GM10266 (cell line): ENCODE measurements at regions not wholly inside any gene's neighbourhood (a gene's known extent, or its start where the extent isn't known, plus 50 kb on each side); places are given as distances from the start of the nearest gene placed in this dataset.

Experiments used
- DNase-seq: peaks from one replicate; pipeline ENCODE4 v3.0.0; 2012; ENCODE audit errors: extremely low spot score
- TF ChIP-seq, protein P1 (sequence below): IDR thresholded peaks from 2 replicates; pipeline ENCODE4 v1.5.1; 2012; ENCODE audit warnings: mild to moderate bottlenecking, low read depth; ENCODE audit not compliant: control insufficient read depth, insufficient read depth; ENCODE audit errors: missing control alignments

DNA sequence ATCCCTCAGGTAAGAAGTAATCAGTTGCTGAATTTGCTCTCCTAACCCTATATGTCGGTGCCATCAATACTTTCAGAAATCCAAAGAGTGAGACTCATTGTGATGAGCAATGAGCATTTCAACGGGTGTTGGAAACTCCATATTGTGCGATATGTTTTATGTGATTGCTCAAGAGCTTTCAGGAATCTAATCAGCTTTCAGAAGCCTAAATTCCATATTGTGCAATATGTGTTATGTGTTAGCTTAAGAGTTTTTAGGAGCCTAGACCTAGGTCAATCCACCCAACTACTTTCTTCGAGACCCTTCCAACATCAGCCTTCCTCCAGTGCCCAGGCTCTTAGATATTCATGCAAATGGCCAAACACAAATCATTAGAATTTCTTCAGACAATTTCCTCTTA is 277.3 kb downstream of the DSC3 start:
- TF ChIP-seq, protein P1, sequence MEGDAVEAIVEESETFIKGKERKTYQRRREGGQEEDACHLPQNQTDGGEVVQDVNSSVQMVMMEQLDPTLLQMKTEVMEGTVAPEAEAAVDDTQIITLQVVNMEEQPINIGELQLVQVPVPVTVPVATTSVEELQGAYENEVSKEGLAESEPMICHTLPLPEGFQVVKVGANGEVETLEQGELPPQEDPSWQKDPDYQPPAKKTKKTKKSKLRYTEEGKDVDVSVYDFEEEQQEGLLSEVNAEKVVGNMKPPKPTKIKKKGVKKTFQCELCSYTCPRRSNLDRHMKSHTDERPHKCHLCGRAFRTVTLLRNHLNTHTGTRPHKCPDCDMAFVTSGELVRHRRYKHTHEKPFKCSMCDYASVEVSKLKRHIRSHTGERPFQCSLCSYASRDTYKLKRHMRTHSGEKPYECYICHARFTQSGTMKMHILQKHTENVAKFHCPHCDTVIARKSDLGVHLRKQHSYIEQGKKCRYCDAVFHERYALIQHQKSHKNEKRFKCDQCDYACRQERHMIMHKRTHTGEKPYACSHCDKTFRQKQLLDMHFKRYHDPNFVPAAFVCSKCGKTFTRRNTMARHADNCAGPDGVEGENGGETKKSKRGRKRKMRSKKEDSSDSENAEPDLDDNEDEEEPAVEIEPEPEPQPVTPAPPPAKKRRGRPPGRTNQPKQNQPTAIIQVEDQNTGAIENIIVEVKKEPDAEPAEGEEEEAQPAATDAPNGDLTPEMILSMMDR = no peak
- no peak for DNase-seq

- DNase-seq = no peak
- TF ChIP-seq, protein P1 = no peak
These were observed 278.6 kb downstream of the DSC3 start for GRCh38 chr18:30763902-30764350.

- TF ChIP-seq, protein P1 = no peak
- no peak for DNase-seq
These were observed 287.7 kb downstream of the DSC3 start for GRCh38 chr18:30754846-30755245.

- TF ChIP-seq, protein P1 = no peak
These were observed 294.0 kb downstream of the DSC3 start for GRCh38 chr18:30748541-30748940.

GRCh38 chr18:30746224-30746623 is 296.3 kb downstream of the DSC3 start:
- no peak for DNase-seq
- TF ChIP-seq, protein P1 = no peak

More at GRCh38 chr18:30748541-30748940, 294.0 kb downstream of the DSC3 start:
- no peak for DNase-seq

DNA sequence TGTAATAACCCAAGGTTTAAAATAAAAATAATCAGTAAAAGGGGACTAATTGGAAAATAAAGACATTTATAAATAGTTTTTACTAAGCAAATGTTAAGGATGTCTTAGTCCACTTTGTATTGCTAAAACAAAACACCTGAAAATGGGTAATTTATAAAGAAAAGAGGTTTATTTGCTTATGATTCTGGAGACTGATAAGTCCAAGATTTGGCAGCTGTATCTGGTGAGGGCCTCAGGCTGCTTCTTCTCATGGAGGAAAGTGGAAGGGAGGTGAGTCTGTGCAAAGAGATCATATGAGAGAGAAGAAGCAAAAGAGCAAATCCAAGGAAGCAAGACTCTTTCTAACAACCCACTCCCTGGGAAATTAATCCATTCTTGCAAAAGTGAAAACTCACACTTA is 299.5 kb downstream of the DSC3 start:
- DNase-seq = no peak
- TF ChIP-seq, protein P1 = no peak

- TF ChIP-seq, protein P1 = no peak
- DNase-seq = no peak
These were observed 311.6 kb downstream of the DSC3 start for GRCh38 chr18:30730915-30731314.
